HepG2 (cell line): ENCODE measurements at regions not wholly inside any gene's neighbourhood (a gene's known extent, or its start where the extent isn't known, plus 50 kb on each side); places are given as distances from the start of the nearest gene placed in this dataset.
A peak's percentile ranks its signal among the peaks of the same experiment; 100 is the strongest.

Experiments
- CEBPB ChIP-seq: IDR thresholded peaks from 2 replicates; pipeline ENCODE4 v1.6.1; 2011; ENCODE audit warnings: low read depth, low read length, improper control_type of control experiment, borderline replicate concordance
- CSRNP1 ChIP-seq: sonication (generic); formaldehyde crosslinking; IDR thresholded peaks from 2 replicates; pipeline ENCODE4 v1.8.1; 2023; ENCODE audit warnings: mild to moderate bottlenecking, missing genetic modification reagents
- FOXK2 ChIP-seq: fragments of 450-650 bp; IDR thresholded peaks from 2 replicates; pipeline ENCODE4 v1.6.1; 2016
- GMEB1 ChIP-seq: sonication (generic); formaldehyde crosslinking; IDR thresholded peaks from 2 replicates; pipeline ENCODE4 v1.5.1; 2020; ENCODE audit warnings: missing genetic modification reagents, mild to moderate bottlenecking, borderline replicate concordance
- JARID2 ChIP-seq: sonication (generic); formaldehyde crosslinking; IDR thresholded peaks from 2 replicates; pipeline ENCODE4 v1.8.1; 2023; ENCODE audit warnings: missing genetic modification reagents, inconsistent platforms; ENCODE audit not compliant: insufficient replicate concordance
- KDM5B ChIP-seq: sonication (generic); formaldehyde crosslinking; IDR thresholded peaks from 2 replicates; pipeline ENCODE4 v1.4.0; 2020; ENCODE audit warnings: missing genetic modification reagents, mild to moderate bottlenecking, borderline replicate concordance
- MEIS2 ChIP-seq: sonication (generic); formaldehyde crosslinking; IDR thresholded peaks from 2 replicates; pipeline ENCODE4 v1.9.0; 2021; ENCODE audit warnings: mild to moderate bottlenecking, missing genetic modification reagents
- MLXIP ChIP-seq: sonication (generic); formaldehyde crosslinking; IDR thresholded peaks from 2 replicates; pipeline ENCODE4 v1.9.0; 2021; ENCODE audit warnings: missing genetic modification reagents, borderline replicate concordance
- NCOA2 ChIP-seq: sonication (generic); formaldehyde crosslinking; IDR thresholded peaks from 2 replicates; pipeline ENCODE4 v1.8.0; 2022; ENCODE audit warnings: inconsistent platforms
- NFRKB ChIP-seq: fragments of 450-650 bp; IDR thresholded peaks from 2 replicates; pipeline ENCODE4 v1.6.1; 2017
- NONO ChIP-seq, 2 experiments: fragments of 450-650 bp in 1 of 2; sonication (generic) in 1 of 2; formaldehyde crosslinking in 1 of 2; IDR thresholded peaks in 1 of 2; conservative IDR thresholded peaks in 1 of 2; 2 replicates each; pipeline versions ENCODE4 v1.6.1 to v1.8.0; 2017 to 2022; ENCODE audit warnings: mild to moderate bottlenecking in 1 of 2, missing genetic modification reagents in 1 of 2, moderate library complexity in 1 of 2
- RAD21 ChIP-seq: fragments of 450-650 bp; formaldehyde crosslinking; IDR thresholded peaks from 2 replicates; pipeline ENCODE4 v1.5.0; 2020; ENCODE audit warnings: mild to moderate bottlenecking
- SALL1 ChIP-seq: sonication (generic); formaldehyde crosslinking; IDR thresholded peaks from 2 replicates; pipeline ENCODE4 v1.8.0; 2022; ENCODE audit warnings: mild to moderate bottlenecking, missing genetic modification reagents
- SMYD3 ChIP-seq: sonication (generic); formaldehyde crosslinking; IDR thresholded peaks from 2 replicates; pipeline ENCODE4 v1.8.1; 2023; ENCODE audit warnings: mild to moderate bottlenecking, missing genetic modification reagents
- TARDBP ChIP-seq: sonication (generic); formaldehyde crosslinking; IDR thresholded peaks from 2 replicates; pipeline ENCODE4 v1.8.0; 2022; ENCODE audit warnings: mild to moderate bottlenecking, missing genetic modification reagents
- ZBTB20 ChIP-seq: sonication (generic); formaldehyde crosslinking; IDR thresholded peaks from 2 replicates; pipeline ENCODE4 v1.8.1; 2023; ENCODE audit warnings: missing genetic modification reagents, low read depth, mild to moderate bottlenecking, borderline replicate concordance
- ZNF232 ChIP-seq: sonication (generic); formaldehyde crosslinking; IDR thresholded peaks from 2 replicates; pipeline ENCODE4 v1.4.0; 2020; ENCODE audit warnings: missing genetic modification reagents, borderline replicate concordance
- ZNF235 ChIP-seq: sonication (generic); formaldehyde crosslinking; IDR thresholded peaks from 2 replicates; pipeline ENCODE4 v1.8.1; 2023; ENCODE audit warnings: mild to moderate bottlenecking, missing genetic modification reagents, borderline replicate concordance
- ZNF264 ChIP-seq: sonication (generic); formaldehyde crosslinking; IDR thresholded peaks from 2 replicates; pipeline ENCODE4 v1.4.0; 2020; ENCODE audit warnings: missing genetic modification reagents
- ZNF335 ChIP-seq: sonication (generic); formaldehyde crosslinking; IDR thresholded peaks from 2 replicates; pipeline ENCODE4 v1.4.0; 2020; ENCODE audit warnings: missing genetic modification reagents
- ZNF460 ChIP-seq: sonication (generic); formaldehyde crosslinking; IDR thresholded peaks from 2 replicates; pipeline ENCODE4 v1.5.1; 2020; ENCODE audit warnings: missing genetic modification reagents, mild to moderate bottlenecking, borderline replicate concordance
- ZNF878 ChIP-seq: sonication (generic); formaldehyde crosslinking; IDR thresholded peaks from 2 replicates; pipeline ENCODE4 v1.8.1; 2023; ENCODE audit warnings: mild to moderate bottlenecking, missing genetic modification reagents, moderate library complexity
- ZSCAN12 ChIP-seq: sonication (generic); formaldehyde crosslinking; IDR thresholded peaks from 2 replicates; pipeline ENCODE4 v1.9.0; 2021; ENCODE audit warnings: mild to moderate bottlenecking, missing genetic modification reagents

GRCh38 chr7:96415293-96415940 is 93.5 kb upstream of the SLC25A13 start (continued):
- no peak for TF ChIP-seq JARID2 (CRISPR knock-in tag)
- TF ChIP-seq SMYD3 (CRISPR knock-in tag), result 0 out of 2 replicates have a peak, but pooled peaks have one; percentile 48
- peak; percentile 97 for TF ChIP-seq TARDBP
- peak; percentile 74 for TF ChIP-seq RAD21 (CRISPR knock-in tag)
- TF ChIP-seq NCOA2, result peak; percentile 96
- 0 out of 2 replicates have a peak, but pooled peaks have one; percentile 39 for TF ChIP-seq FOXK2
- TF ChIP-seq SALL1, result peak; percentile 99
- no peak for TF ChIP-seq MLXIP (CRISPR knock-in tag)
- TF ChIP-seq ZNF264 (CRISPR knock-in tag), result peak; percentile 75; the same call in 1 of the 2 replicates
- TF ChIP-seq NFRKB, result no peak
- peak; percentile 49; the same call in 1 of the 2 replicates for TF ChIP-seq ZNF335
- no peak; the same call in 1 of the 2 replicates for TF ChIP-seq GMEB1 (CRISPR knock-in tag)
- 0 out of 2 replicates have a peak, but pooled peaks have one; percentile 57 for TF ChIP-seq CSRNP1 (CRISPR knock-in tag)
- peak; percentile 91 for TF ChIP-seq MEIS2 (CRISPR knock-in tag)
- peak; percentile 57; the same call in 1 of the 2 replicates for TF ChIP-seq CEBPB
- peak; percentile 57; the same call in 1 of the 2 replicates for TF ChIP-seq KDM5B (CRISPR knock-in tag)
- no peak for TF ChIP-seq ZSCAN12 (CRISPR knock-in tag)
- no peak for TF ChIP-seq ZBTB20 (CRISPR knock-in tag)
- peak; percentile 38; the same call in 1 of the 2 replicates for TF ChIP-seq ZNF878 (CRISPR knock-in tag)
- no peak; the same call in 1 of the 2 replicates for TF ChIP-seq ZNF460 (CRISPR knock-in tag)
- TF ChIP-seq ZNF232 (CRISPR knock-in tag), result peak; percentile 61; the same call in 1 of the 2 replicates
- TF ChIP-seq ZNF235 (CRISPR knock-in tag), result no peak
- no peak for TF ChIP-seq NONO (IDR thresholded peaks at IDR 0.05)
- peak; percentile 59 for TF ChIP-seq NONO (CRISPR knock-in tag; conservative IDR thresholded peaks at IDR 0.05)
